ENCODE measurements at regions not wholly inside any gene's neighbourhood (a gene's known extent, or its start where the extent isn't known, plus 50 kb on each side); places are given as distances from the start of the nearest gene placed in this dataset.

DNA sequence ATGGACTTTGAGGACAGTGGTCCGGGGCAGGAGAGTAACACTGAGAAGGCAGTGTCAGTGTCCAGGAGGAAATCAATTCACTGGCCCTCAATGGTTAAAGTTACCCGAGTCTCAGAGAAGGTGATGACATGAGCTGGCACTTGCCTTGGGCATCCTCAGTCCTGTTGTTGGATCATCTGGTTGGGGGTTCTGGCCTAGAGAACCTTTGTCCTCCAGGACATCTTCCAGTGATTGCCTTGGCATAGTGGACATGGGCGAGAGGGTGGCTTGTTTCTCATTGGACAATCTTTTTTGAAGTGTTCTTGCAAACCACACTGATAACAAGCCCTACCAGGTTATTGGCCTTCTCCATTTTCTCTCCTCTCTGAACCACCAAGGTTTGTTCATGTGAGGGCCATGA lies 83.4 kb upstream of the TERB2 start:
- H3K36me3 Mint-ChIP-seq: no peaks in the 10 kb centered on the region
- no peak for DNase-seq (ENCODE audit: low spot score)
- peaks cover 16% of the 10 kb centered on the region for H3K9me3 Mint-ChIP-seq
- H3K9ac ChIP-seq: no peak overlapping the region
- peaks cover 5% of the 10 kb centered on the region for H3K9me3 ChIP-seq (ENCODE audit: low read depth)
- H3F3A ChIP-seq (ENCODE audit: low read depth): no peaks in the 10 kb centered on the region
- TF ChIP-seq, protein P1, sequence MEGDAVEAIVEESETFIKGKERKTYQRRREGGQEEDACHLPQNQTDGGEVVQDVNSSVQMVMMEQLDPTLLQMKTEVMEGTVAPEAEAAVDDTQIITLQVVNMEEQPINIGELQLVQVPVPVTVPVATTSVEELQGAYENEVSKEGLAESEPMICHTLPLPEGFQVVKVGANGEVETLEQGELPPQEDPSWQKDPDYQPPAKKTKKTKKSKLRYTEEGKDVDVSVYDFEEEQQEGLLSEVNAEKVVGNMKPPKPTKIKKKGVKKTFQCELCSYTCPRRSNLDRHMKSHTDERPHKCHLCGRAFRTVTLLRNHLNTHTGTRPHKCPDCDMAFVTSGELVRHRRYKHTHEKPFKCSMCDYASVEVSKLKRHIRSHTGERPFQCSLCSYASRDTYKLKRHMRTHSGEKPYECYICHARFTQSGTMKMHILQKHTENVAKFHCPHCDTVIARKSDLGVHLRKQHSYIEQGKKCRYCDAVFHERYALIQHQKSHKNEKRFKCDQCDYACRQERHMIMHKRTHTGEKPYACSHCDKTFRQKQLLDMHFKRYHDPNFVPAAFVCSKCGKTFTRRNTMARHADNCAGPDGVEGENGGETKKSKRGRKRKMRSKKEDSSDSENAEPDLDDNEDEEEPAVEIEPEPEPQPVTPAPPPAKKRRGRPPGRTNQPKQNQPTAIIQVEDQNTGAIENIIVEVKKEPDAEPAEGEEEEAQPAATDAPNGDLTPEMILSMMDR (IDR thresholded peaks at IDR 0.05): no peak
- TF ChIP-seq EZH2phosphoT487 (IDR thresholded peaks at IDR 0.05) (no peak), EZH2 (IDR thresholded peaks at IDR 0.05) (no peak)
- no peaks in the 10 kb centered on the region for H4K20me1 ChIP-seq (ENCODE audit: low read depth)
- no peaks in the 10 kb centered on the region for H3K4me1 Mint-ChIP-seq
- no peaks in the 10 kb centered on the region for H3K79me2 ChIP-seq (ENCODE audit: low read depth)
- H3K27ac Mint-ChIP-seq: no peak overlapping the region
- no peak overlapping the region for H2AFZ ChIP-seq (replicated peaks)
- no peak overlapping the region for H3K4me3 ChIP-seq
- no peak overlapping the region for H3K4me2 ChIP-seq
- H3K27ac ChIP-seq: no peak overlapping the region
- no peaks in the 10 kb centered on the region for H3K36me3 ChIP-seq
- no peak overlapping the region for H3K4me3 Mint-ChIP-seq
- H3K27me3 ChIP-seq: no peaks in the 10 kb centered on the region
- H3K4me1 ChIP-seq: no peaks in the 10 kb centered on the region
- peaks cover 3% of the 10 kb centered on the region for H3K27me3 Mint-ChIP-seq (ENCODE audit: insufficient read depth, low read depth)

DNA sequence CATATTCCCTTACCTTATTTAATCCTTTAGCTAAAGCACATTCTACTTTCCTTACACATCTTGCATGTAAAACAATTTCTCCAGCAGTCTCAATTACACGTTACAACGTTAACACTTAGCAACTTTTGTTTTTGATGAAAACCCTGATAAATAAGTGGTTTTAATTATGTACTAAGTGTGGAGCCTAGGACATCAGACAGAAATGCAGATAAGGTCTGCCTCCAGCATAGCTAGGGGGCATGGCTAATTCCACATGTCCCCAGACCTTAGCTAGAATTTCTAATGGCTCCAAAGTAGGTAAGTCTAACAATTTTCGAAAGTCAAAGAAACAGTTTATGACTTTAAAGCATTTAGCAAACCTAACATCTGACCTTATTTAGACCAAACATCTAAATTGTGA lies 77.4 kb upstream of the TERB2 start:
- peaks cover 28% of the 10 kb centered on the region for H3K9me3 Mint-ChIP-seq
- Histone ChIP-seq H3K4me3 (no peak overlapping the region), H3K9me3 (ENCODE audit: low read depth) (peaks cover 18% of the 10 kb centered on the region), H3K27ac (no peak overlapping the region), H3K4me2 (no peak overlapping the region), H3K27me3 (no peaks in the 10 kb centered on the region), H3K4me1 (no peaks in the 10 kb centered on the region), H4K20me1 (ENCODE audit: low read depth) (no peaks in the 10 kb centered on the region), H3K9ac (no peak overlapping the region), H3F3A (ENCODE audit: low read depth) (no peaks in the 10 kb centered on the region), H3K36me3 (no peaks in the 10 kb centered on the region), H2AFZ (replicated peaks) (no peak overlapping the region), H3K79me2 (ENCODE audit: low read depth) (no peaks in the 10 kb centered on the region)
- H3K4me3 Mint-ChIP-seq: no peak overlapping the region
- H3K36me3 Mint-ChIP-seq: no peaks in the 10 kb centered on the region
- TF ChIP-seq EZH2phosphoT487 (IDR thresholded peaks at IDR 0.05): no peak
- TF ChIP-seq, protein P1 (IDR thresholded peaks at IDR 0.05): no peak
- no peak for TF ChIP-seq EZH2 (IDR thresholded peaks at IDR 0.05)
- H3K27me3 Mint-ChIP-seq (ENCODE audit: insufficient read depth, low read depth): peaks cover 3% of the 10 kb centered on the region
- DNase-seq (ENCODE audit: low spot score): no peak
- H3K4me1 Mint-ChIP-seq: peaks cover 6% of the 10 kb centered on the region
- no peak overlapping the region for H3K27ac Mint-ChIP-seq

DNA sequence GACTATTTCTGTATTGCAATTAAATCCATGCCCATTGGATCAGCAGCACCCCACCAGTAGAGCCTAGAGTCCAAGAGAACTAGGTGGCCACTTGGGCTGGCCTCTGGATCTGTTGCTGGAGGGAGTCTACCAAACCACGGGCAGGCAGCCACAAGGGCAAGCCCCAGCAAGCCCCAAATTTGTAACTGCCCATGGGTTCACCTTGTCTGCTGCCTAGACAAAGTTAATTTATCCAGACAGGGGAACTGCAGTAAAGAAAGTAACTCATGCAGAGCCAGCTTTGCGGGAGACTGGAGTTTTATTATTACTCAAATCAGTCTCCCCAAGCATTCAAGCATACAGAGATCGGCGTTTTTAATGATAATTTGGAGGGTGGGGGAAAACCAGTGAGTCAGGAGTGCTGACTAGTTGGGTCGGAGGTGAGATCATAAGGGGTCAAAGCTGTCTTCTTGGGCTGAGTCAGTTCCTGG lies 74.0 kb upstream of the TERB2 start:
- DNase-seq (ENCODE audit: low spot score): no peak
- no peaks in the 10 kb centered on the region for H4K20me1 ChIP-seq (ENCODE audit: low read depth)
- no peaks in the 10 kb centered on the region for H3K79me2 ChIP-seq (ENCODE audit: low read depth)
- no peak overlapping the region for H2AFZ ChIP-seq (replicated peaks)
- Mint-ChIP-seq H3K27ac (no peak overlapping the region), H3K27me3 (ENCODE audit: insufficient read depth, low read depth) (peaks cover 2% of the 10 kb centered on the region), H3K4me1 (peaks cover 6% of the 10 kb centered on the region), H3K9me3 (peaks cover 18% of the 10 kb centered on the region), H3K4me3 (no peak overlapping the region), H3K36me3 (no peaks in the 10 kb centered on the region)
- H3K27ac ChIP-seq: no peak overlapping the region
- no peaks in the 10 kb centered on the region for H3K4me1 ChIP-seq
- H3K4me3 ChIP-seq: no peak overlapping the region
- H3K4me2 ChIP-seq: no peak overlapping the region
- H3K36me3 ChIP-seq: no peaks in the 10 kb centered on the region
- H3K27me3 ChIP-seq: no peaks in the 10 kb centered on the region
- no peaks in the 10 kb centered on the region for H3F3A ChIP-seq (ENCODE audit: low read depth)
- TF ChIP-seq, protein P1 (IDR thresholded peaks at IDR 0.05): no peak
- TF ChIP-seq EZH2 (IDR thresholded peaks at IDR 0.05): no peak
- TF ChIP-seq EZH2phosphoT487 (IDR thresholded peaks at IDR 0.05): no peak
- no peak overlapping the region for H3K9ac ChIP-seq
- peaks cover 17% of the 10 kb centered on the region for H3K9me3 ChIP-seq (ENCODE audit: low read depth)
